ENCODE measurements at regions not wholly inside any gene's neighbourhood (a gene's known extent, or its start where the extent isn't known, plus 50 kb on each side); places are given as distances from the start of the nearest gene placed in this dataset.

DNA sequence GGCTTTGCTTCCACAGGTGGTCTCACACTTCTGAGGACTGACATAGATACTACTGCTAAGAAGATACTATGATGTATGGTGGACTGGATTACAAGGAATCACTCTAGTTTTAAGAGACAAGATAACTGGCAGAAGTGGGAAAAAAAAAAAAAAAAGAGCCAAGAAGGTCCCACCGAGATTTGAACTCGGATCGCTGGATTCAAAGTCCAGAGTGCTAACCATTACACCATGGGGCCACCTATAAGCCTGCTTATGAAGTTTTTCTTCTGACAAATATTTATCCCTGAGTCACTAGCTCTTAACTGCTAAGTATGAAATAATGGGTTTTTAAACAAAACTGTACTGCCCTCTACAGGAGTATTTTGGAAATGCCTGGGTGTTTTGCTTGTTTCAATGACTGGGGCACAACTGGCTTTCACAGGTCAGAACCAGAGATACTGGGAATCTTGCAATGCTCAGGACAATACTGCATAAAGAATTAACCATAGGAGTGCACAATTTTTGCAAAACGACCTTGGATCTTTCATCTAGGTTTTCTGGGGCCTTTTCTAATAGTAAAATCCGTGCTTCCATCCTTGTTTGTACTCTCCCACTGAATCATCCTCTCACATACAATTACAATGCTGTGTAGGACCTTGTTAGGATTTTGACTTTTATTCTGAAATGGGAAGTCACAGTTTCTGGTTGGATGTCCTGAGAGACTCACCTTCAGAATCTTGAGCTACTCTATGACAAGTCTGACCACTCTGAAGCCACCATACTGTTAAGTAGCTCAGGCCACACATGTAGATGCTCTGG is 116.3 kb downstream of the OR2B2 start (continued):
- TF ChIP-seq, protein P1, sequence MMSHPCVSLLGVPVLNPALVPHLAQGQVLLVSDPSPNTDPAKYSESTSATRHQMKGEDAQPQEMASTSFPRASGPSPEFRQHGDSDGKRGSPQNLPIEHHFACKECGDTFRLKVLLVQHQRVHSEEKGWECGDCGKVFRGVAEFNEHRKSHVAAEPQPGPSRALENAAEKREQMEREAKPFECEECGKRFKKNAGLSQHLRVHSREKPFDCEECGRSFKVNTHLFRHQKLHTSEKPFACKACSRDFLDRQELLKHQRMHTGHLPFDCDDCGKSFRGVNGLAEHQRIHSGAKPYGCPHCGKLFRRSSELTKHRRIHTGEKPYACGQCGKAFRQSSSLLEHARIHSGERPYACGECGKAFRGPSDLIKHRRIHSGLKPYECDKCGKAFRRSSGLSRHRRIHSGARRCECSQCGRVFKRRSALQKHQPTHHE (CRISPR knock-in tag; IDR thresholded peaks at IDR 0.05; ENCODE audit: borderline replicate concordance), result peak; percentile 75; the same call in 1 of the 2 replicates
- TF ChIP-seq SIN3B (IDR thresholded peaks at IDR 0.05; ENCODE audit: low read length) (peak; percentile 67; the same call in 1 of the 2 replicates), KMT2B (CRISPR knock-in tag; IDR thresholded peaks at IDR 0.05) (peak; percentile 70; the same call in 1 of the 2 replicates), POLR2A (IDR thresholded peaks at IDR 0.05; ENCODE audit: insufficient read depth in 1 of 2, low read depth in 2 of 2, low read length in 2 of 2) (no peak), ZBTB20 (CRISPR knock-in tag; IDR thresholded peaks at IDR 0.05; ENCODE audit: borderline replicate concordance, low read depth) (0 out of 2 replicates have a peak, but pooled peaks have one; percentile 37), MIER2 (CRISPR knock-in tag; IDR thresholded peaks at IDR 0.05) (0 out of 2 replicates have a peak, but pooled peaks have one; percentile 19), PLRG1 (conservative IDR thresholded peaks at IDR 0.05) (no peak), SALL2 (CRISPR knock-in tag; IDR thresholded peaks at IDR 0.05) (no peak), ELF1 (CRISPR knock-in tag; IDR thresholded peaks at IDR 0.05) (no peak; the same call in 1 of the 2 replicates), ARID2 (CRISPR knock-in tag; IDR thresholded peaks at IDR 0.05; ENCODE audit: borderline replicate concordance) (no peak), STAT5B (CRISPR knock-in tag; IDR thresholded peaks at IDR 0.05) (no peak), NKX3-1 (CRISPR knock-in tag; IDR thresholded peaks at IDR 0.05) (peak; percentile 80), SIN3A (IDR thresholded peaks at IDR 0.05; ENCODE audit: borderline replicate concordance, low read depth, low read length) (no peak), ZMAT3 (CRISPR knock-in tag; conservative IDR thresholded peaks at IDR 0.05) (no peak), ZNF589 (CRISPR knock-in tag; conservative IDR thresholded peaks at IDR 0.05) (no peak), SAFB2 (CRISPR knock-in tag; IDR thresholded peaks at IDR 0.05; ENCODE audit: borderline replicate concordance, low read depth) (no peak), ZNF138 (CRISPR knock-in tag; IDR thresholded peaks at IDR 0.05; ENCODE audit: low read depth) (no peak), HNF4A (CRISPR knock-in tag; IDR thresholded peaks at IDR 0.05) (peak; percentile 92)
- TF ChIP-seq, protein P2, sequence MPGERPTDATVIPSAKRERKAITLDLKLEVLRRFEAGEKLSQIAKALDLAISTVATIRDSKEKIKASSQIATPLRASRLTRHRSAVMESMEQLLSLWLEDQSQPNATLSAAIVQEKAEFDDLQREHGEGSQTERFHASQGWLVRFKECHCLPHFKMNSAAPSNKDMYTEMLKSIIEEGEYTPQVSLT (CRISPR knock-in tag; IDR thresholded peaks at IDR 0.05; ENCODE audit: borderline replicate concordance, low read depth), result no peak
- TF ChIP-seq, protein P3, sequence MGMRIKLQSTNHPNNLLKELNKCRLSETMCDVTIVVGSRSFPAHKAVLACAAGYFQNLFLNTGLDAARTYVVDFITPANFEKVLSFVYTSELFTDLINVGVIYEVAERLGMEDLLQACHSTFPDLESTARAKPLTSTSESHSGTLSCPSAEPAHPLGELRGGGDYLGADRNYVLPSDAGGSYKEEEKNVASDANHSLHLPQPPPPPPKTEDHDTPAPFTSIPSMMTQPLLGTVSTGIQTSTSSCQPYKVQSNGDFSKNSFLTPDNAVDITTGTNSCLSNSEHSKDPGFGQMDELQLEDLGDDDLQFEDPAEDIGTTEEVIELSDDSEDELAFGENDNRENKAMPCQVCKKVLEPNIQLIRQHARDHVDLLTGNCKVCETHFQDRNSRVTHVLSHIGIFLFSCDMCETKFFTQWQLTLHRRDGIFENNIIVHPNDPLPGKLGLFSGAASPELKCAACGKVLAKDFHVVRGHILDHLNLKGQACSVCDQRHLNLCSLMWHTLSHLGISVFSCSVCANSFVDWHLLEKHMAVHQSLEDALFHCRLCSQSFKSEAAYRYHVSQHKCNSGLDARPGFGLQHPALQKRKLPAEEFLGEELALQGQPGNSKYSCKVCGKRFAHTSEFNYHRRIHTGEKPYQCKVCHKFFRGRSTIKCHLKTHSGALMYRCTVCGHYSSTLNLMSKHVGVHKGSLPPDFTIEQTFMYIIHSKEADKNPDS (CRISPR knock-in tag; IDR thresholded peaks at IDR 0.05), result no peak
- TF ChIP-seq, protein P4, sequence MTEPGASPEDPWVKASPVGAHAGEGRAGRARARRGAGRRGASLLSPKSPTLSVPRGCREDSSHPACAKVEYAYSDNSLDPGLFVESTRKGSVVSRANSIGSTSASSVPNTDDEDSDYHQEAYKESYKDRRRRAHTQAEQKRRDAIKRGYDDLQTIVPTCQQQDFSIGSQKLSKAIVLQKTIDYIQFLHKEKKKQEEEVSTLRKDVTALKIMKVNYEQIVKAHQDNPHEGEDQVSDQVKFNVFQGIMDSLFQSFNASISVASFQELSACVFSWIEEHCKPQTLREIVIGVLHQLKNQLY (CRISPR knock-in tag; IDR thresholded peaks at IDR 0.05), result peak; percentile 34; the same call in 1 of the 2 replicates
- TF ChIP-seq, protein P5, sequence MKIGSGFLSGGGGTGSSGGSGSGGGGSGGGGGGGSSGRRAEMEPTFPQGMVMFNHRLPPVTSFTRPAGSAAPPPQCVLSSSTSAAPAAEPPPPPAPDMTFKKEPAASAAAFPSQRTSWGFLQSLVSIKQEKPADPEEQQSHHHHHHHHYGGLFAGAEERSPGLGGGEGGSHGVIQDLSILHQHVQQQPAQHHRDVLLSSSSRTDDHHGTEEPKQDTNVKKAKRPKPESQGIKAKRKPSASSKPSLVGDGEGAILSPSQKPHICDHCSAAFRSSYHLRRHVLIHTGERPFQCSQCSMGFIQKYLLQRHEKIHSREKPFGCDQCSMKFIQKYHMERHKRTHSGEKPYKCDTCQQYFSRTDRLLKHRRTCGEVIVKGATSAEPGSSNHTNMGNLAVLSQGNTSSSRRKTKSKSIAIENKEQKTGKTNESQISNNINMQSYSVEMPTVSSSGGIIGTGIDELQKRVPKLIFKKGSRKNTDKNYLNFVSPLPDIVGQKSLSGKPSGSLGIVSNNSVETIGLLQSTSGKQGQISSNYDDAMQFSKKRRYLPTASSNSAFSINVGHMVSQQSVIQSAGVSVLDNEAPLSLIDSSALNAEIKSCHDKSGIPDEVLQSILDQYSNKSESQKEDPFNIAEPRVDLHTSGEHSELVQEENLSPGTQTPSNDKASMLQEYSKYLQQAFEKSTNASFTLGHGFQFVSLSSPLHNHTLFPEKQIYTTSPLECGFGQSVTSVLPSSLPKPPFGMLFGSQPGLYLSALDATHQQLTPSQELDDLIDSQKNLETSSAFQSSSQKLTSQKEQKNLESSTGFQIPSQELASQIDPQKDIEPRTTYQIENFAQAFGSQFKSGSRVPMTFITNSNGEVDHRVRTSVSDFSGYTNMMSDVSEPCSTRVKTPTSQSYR (CRISPR knock-in tag; IDR thresholded peaks at IDR 0.05; ENCODE audit: borderline replicate concordance), result no peak

Data from HepG2 (cell line).